H4 (cell line): ENCODE measurements at regions not wholly inside any gene's neighbourhood (a gene's known extent, or its start where the extent isn't known, plus 50 kb on each side); places are given as distances from the start of the nearest gene placed in this dataset.
A peak's percentile ranks its signal among the peaks of the same experiment; 100 is the strongest.

Experiments used
- DNase-seq: peaks from one replicate; pipeline ENCODE4 v3.0.0-alpha.2; 2015; ENCODE audit warnings: low spot score

DNA sequence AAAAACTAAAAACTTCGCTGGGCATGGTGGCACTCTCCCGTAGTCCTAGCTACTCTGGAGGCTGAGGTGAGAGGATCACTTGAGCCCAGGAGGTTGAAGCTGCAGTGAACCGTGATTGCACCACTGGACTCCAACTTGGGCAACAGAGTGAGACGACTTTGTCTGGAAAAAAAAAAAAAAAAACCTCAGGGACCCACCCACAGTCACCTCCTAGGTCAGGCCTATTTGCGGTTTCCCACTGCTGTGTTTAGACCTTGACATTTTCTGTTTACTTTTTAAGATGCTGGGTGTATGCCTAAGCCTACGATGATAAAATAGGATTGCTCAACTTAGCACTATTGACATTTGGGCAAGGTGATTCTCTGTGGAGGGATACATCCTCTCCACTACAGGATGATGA is 197.4 kb upstream of the TBL1X start:
- DNase-seq: peak; percentile 63

DNA sequence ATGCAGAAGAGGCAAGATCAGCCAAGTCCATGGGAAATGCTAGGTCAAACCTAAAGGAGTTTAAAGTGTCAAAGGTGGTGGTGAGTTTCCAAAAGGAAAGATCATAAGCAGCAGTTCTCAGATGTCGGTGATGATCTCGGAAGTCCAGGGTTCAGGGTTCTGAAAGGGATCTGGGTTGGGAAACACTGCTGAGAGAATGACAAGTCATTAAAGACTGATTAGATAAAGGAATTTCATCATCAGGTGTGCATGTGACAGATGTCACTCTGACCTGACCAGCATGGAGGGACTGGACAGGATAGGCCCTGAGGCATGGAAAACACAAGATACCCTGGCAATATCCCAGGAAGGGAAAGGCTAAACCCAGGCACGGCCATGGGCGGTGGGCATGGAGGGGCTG is 195.7 kb upstream of the TBL1X start:
- DNase-seq: no peak

- DNase-seq: no peak
Observed at GRCh38 chrX:9271789-9272525, 192.9 kb upstream of the TBL1X start.

GRCh38 chrX:9273744-9274143 is 191.1 kb upstream of the TBL1X start:
- DNase-seq: no peak

DNA sequence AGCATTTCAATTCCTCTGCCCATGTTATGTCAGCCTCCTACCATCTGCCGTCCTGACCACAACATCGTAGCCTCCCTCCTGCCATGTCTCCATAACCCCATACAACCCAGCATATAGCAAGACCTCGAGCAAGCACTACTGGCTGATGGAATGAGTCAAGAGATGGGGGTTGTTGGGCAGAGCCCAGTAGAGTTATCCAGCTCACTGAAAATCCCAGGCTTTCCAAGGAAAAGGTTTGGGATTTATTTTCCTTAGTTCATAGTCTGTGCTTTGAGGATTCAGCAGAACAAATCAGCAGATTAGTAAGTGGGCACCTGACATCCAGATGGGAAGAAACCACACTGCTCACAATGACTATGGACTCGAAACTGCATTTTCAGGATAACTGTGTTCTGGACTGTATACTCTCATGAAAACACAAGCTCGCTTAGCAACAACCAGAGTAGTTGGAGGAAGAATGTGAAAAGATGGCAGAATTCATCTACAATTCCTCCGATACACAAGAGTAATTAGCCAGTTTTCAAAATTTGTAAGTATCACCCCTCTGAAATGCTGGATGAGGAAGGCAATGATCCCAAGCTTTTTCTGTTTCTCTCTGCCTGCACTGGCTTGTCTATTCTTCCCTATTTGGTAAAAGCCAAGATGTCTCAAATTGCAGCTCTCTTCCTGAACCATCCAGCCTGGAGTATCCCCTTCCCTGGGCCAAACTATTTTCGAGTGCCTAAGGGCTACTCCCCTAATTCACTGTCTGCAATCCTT is 186.2 kb upstream of the TBL1X start:
- no peak for DNase-seq

GRCh38 chrX:9279234-9279544 is 185.7 kb upstream of the TBL1X start:
- DNase-seq: no peak

DNA sequence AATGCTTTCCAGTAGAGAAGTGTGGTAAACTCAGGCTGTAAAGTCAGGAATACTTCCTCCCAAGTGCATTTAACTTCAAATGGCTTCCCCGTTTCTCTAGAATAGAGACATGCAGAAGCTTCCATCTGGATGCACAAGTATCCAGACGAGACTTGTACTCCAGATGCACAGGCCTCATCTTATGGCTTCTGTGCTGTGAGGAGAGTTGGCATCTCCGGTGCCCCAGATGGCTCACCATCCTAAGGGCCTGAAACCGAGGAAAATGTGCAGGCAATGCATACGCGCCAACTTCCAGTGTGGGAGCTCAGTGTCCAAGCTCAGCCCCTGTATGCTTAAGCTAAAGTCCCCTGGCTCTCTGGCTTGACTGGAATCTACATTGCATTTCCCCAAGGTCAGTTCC is 184.0 kb upstream of the TBL1X start:
- no peak for DNase-seq

DNA sequence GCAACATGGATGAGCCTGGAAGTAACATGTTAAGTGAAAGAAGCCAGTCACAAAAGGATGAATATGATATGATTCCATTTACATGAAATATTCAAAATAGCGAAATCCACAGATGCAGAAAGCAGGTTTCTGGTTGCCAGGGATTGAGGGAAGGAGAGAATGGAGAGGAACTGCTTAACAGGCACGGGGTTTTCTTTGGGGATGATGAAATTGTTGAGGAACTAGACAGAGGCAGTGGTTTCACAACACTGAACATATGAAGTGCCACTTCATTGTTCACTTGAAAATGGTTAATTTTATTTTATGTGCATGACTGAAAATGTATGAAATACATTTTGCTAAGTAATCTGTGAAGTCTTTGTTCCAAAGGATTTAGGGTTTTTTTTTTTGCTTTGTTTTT is 182.5 kb upstream of the TBL1X start:
- no peak for DNase-seq

DNA sequence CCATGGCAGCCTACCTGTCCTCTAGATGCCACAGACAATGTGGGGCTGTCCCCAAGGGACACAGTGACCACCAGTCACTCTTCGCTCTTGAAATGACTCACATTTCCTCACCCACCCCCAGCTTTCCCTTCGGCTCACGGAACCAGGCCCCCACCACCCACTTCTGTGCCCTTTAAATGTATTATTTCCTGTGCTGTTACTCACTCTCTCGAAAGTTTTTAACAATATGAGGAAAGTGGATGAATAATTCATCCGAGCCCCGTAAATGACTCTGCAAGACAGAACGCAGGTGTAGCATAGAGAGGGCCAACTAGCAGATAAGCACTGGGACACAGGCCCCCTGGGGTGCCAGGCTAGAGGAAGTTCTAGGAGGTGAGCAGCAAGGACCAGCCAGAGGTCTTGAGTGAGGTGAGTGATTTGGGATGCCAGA is 179.5 kb upstream of the TBL1X start:
- DNase-seq: no peak

- DNase-seq: no peak
Observed at GRCh38 chrX:9286234-9286633, 178.6 kb upstream of the TBL1X start.

DNA sequence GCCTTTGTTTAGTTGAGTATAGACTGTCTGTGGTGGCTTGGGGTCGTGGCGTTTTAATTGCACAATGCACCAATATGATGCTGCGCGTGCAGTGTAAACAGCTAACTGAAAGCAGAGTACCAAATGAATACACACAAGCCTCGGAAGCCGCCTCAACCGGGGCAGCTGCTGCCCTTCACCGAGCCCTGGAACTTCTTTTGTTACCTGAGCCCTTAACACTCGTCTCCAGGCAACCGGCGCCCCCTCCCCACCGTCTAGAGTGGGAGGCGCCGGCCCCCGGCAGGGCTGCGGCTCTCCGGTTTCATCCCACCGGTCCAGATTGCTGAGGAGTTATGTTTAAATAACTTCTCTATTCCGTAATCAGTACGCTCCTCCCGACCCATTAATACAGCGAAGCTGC is 173.2 kb upstream of the TBL1X start:
- no peak for DNase-seq

DNA sequence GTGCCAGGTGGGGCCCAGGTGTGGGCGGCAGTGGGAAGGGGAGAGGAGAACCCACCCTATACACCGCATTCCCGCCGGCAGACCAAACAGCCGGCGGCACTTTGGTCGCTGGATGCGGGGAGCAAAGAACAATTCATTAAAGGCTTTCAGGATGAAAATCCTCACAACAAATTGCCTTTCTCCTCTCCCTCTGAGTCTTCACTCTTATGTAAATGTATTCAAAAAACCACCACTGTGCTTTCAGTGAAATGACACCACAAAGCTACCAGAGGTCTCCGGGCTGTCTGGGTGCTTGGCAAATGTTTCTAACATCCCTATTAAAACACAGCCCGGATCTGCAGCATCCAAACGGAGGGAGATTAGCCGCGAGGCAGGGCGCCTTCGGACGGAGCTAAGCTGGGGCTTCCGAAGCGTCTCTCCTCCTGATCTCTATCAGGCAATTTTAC is 171.8 kb upstream of the TBL1X start:
- DNase-seq: no peak

DNA sequence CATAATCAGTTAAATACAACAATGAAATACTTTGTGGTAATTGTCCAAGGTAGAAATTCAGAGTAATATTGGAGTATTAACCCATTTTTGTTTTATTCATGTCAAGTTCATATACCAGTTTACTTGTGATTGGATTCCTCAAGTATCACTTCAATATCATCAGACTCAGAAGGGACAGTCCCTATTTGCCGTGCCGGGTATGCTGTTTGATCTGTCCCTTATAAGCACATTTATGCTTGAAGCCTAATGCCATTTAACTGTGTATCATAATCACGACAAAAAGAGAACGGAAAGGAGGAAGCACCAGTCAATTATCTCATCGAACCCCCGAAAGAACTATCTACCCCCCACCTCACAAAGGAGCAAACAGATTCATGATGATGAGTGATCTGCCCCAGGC is 171.0 kb upstream of the TBL1X start:
- DNase-seq: no peak

- DNase-seq: no peak
Observed at GRCh38 chrX:9295551-9295950, 169.3 kb upstream of the TBL1X start.

DNA sequence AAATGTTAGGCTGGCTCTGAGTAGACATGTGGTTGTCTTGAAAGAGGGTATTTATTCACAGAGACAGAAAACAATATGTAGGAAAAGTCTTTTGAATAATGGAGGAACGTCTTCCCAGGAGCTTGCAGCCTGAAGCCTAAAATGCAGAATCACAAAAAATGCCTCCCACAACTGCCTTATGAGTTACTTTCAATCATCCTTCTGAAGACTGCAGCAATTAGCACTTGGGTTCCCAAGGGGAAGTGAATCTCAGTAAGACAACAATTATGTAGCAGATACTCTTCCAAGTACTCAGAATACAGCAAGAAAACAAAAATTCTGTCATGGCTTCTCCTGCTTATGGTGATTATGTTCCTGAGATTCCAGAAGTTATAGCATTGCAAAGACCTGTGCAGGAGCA is 166.6 kb upstream of the TBL1X start:
- DNase-seq: no peak

GRCh38 chrX:9299681-9300080 is 165.2 kb upstream of the TBL1X start:
- peak; percentile 24 for DNase-seq

DNA sequence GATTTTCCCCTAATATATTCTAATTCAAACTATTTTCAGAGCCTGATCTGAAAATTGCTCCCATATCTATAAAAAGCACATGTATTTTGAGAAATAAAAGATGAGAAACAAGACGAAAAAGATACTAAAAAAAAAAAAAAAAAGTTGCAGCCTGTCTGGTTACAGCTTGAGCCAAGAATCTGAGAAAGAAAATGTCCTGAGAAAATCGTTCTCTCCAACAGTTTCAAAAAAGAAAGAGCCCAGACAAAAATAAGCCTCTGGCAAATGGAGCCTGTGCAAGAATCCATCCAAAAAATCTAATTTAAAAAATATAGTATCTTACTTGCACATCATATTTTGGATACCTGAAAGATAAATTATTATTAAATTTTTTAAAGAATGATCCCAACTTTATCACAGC is 163.0 kb upstream of the TBL1X start:
- no peak for DNase-seq

DNA sequence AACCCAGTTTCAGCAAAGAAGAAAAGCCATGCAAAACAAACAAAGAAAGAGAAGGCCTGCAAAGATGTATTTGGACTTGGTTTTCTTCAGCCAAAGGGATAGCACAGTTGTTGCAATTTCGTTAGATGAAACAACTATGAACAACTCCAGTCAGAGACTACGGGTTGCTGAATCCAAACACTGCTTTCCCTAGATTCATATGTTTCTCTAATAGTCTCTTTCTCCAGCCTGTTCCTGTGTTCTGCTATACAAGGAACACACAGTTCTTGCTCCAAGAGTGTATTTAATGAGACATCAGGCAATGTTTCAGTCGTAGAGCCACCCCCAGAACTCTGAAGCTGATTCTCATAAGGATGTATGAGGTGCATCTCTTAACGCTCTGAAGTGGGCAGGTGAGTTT is 162.5 kb upstream of the TBL1X start:
- DNase-seq: no peak

DNA sequence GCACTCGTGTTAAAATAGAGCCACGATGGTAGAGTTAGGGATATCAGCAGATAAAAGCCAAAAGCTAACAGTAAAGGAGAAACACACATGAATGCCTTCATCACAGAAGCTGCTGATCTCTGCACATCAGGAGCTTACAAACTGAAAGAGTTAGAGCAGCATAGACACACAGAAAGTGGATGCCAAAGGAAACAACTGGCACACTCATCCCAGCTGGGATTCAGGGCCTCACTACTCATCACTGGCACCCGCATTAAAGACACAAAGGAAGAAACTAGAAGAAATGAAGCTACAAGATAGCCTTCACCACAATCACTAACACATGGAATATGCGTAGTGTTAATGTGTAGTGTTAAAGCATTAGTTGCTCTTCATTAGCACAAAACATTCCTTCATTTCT is 156.4 kb upstream of the TBL1X start:
- no peak for DNase-seq

- peak; percentile 42 for DNase-seq
Observed at GRCh38 chrX:9310616-9311015, 154.2 kb upstream of the TBL1X start.

- no peak for DNase-seq
Observed at GRCh38 chrX:9311421-9312160, 153.3 kb upstream of the TBL1X start.

DNA sequence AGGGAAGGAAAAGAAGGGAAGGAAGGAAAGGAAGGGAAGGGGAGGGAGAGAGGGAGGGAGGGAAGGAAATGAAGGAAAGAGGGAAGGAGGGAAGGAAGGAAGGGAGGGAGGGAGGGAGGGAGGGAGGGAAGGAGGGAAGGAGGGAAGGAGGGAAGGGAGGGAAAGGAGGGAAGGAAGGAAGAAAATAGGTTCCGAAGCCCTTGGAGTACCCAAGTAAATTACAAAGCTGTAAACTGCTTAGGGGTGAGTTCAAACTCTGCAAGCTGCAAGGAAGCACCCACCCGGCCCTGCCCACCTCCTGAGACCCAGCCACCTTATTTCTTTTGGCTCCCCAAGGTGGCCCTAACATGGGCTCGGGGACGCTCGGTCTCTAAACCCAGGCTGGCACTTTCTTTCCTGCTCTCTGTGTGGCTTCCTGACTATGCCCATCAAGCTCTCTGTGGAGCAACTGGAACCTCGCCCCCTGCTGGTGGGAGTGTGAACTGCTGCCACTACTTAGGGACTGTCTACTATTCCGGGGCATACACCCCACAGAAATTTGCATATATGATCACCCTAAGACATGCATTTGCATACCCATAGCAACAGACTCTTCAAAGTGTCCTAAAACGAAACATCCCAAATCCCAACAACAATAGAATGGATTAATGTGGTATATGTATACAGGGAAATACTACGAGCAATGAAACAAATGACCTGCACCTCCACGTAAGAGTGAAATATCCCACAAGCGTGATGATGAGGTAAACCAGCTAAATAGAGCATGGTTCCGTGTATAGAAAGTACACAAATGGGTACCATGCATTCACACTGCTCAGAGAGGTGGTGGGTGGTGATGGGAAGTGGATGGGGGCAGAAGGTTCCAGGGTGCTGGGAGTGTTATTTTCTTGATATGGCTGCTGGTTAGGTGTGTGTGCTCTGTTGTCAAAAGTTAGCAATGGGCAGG is 151.7 kb upstream of the TBL1X start:
- DNase-seq: peak; percentile 39
